ENCODE measurements at regions not wholly inside any gene's neighbourhood (a gene's known extent, or its start where the extent isn't known, plus 50 kb on each side); places are given as distances from the start of the nearest gene placed in this dataset.

DNA sequence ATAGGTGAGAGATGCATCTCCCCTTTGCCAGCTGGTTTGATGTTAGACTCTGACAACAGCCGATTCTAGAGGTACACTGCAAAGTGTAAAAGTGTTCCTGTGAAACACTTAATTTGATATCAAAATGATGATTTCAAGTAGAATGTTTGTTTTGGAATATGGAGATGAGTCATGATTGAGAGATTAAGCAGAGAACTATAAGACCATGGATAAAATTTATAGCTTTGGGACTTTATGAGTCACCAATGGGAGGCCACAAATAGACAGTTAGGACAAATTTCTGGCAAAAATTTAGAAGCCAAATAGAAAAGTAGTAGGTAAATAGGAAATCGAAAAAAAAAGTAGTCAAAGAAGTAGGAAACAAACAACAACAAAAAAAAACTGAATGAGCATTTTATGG lies 672.5 kb downstream of the NSUN3 start:
- no peak overlapping the region for H3K4me3 ChIP-seq
- H3K4me1 ChIP-seq (replicated peaks in 1 of 2), result no peaks in the 10 kb centered on the region
- TF ChIP-seq POLR2A (IDR thresholded peaks at IDR 0.05), result no peak
- TF ChIP-seq, protein P1, sequence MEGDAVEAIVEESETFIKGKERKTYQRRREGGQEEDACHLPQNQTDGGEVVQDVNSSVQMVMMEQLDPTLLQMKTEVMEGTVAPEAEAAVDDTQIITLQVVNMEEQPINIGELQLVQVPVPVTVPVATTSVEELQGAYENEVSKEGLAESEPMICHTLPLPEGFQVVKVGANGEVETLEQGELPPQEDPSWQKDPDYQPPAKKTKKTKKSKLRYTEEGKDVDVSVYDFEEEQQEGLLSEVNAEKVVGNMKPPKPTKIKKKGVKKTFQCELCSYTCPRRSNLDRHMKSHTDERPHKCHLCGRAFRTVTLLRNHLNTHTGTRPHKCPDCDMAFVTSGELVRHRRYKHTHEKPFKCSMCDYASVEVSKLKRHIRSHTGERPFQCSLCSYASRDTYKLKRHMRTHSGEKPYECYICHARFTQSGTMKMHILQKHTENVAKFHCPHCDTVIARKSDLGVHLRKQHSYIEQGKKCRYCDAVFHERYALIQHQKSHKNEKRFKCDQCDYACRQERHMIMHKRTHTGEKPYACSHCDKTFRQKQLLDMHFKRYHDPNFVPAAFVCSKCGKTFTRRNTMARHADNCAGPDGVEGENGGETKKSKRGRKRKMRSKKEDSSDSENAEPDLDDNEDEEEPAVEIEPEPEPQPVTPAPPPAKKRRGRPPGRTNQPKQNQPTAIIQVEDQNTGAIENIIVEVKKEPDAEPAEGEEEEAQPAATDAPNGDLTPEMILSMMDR (IDR thresholded peaks at IDR 0.05), result no peak
- H3K27ac ChIP-seq, result no peak overlapping the region
- no peaks in the 10 kb centered on the region for H3K27me3 ChIP-seq
- intact Hi-C loops (cut with DNase I), result no loop called here
- no peaks in the 10 kb centered on the region for H3K9me3 ChIP-seq (replicated peaks in 1 of 3)
- 34 to 48% (median 43%) methylated on average over 2 of the region's 2 CpGs for WGBS, 4 donors
- H3K36me3 ChIP-seq (replicated peaks in 1 of 2), result no peaks in the 10 kb centered on the region
- no peak for DNase-seq

DNA sequence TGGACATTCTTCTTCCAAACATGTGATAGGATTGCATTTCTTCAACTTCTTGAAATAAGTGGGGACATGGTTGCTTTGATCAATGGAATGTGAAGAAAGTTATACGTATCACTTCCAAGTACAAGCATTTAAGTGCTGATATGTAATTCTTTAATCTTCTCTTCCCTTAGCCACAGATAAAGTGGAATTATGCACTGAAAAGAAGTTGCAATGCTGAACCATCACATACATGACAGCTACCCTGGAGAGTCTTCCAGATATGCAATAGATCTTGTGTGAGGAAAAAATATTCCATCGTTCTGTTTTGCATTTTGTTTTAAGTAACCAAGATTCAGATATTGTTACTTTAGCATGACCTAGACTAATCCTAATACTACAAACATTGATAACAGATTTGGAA lies 674.3 kb downstream of the NSUN3 start:
- Histone ChIP-seq H3K4me3 (no peak overlapping the region), H3K9me3 (replicated peaks in 1 of 3) (no peaks in the 10 kb centered on the region), H3K27me3 (no peaks in the 10 kb centered on the region), H3K4me1 (replicated peaks in 1 of 2) (no peaks in the 10 kb centered on the region), H3K36me3 (replicated peaks in 1 of 2) (no peaks in the 10 kb centered on the region), H3K27ac (no peak overlapping the region)
- 71 to 87% (median 82%) methylated on average over 2 of the region's 2 CpGs for WGBS, 4 donors
- DNase-seq, result no peak
- no peak for TF ChIP-seq POLR2A (IDR thresholded peaks at IDR 0.05)
- TF ChIP-seq, protein P1 (IDR thresholded peaks at IDR 0.05), result no peak
- intact Hi-C loops (cut with DNase I), result no loop called here

DNA sequence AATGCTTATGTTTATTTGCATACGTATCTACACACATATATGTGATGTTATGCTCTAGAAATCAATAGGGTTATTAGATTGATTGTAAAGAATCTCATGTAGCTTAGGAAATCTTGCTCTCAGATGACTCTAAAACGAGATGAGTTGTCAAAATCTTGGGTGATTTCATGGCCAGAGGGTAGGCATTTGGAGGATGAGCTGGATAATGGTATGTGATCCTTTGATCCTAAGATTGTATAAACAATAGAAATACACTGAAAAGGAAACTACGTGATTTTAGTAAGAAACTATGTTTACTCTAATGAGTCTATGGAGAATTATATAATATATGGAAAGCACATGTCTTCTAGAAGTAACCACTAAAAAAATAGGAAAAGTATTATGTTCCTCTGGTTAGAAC lies 676.6 kb downstream of the NSUN3 start:
- TF ChIP-seq, protein P1 (IDR thresholded peaks at IDR 0.05), result no peak
- TF ChIP-seq POLR2A (IDR thresholded peaks at IDR 0.05), result no peak
- intact Hi-C loops (cut with DNase I), result no loop called here

DNA sequence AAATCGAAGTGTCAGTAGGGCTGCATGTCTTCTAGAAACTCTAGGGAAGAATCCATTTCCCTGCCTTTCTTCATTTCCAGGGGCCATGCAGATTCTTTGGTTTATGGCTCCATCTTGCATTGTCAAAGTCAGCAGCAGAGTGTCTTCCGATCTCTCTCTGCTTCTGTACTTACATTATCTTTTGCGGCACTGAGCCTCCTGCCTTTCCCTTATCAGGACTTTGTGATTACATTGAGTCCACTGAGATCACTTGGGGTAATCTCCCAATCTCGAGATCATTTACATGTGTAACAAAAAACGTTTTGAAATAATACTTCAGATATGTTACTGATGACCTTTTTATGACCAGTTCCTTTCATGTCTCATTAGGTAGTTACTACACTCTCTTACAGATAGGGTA lies 695.9 kb downstream of the NSUN3 start:
- WGBS, 4 donors, result 59 to 62% (median 61%) methylated on average over 5 of the region's 5 CpGs
- intact Hi-C loops (cut with DNase I), result no loop called here
- Histone ChIP-seq H3K27ac (no peak overlapping the region), H3K4me1 (replicated peaks in 1 of 2) (no peaks in the 10 kb centered on the region), H3K36me3 (replicated peaks in 1 of 2) (no peaks in the 10 kb centered on the region), H3K27me3 (no peaks in the 10 kb centered on the region), H3K4me3 (no peak overlapping the region), H3K9me3 (replicated peaks in 1 of 3) (no peaks in the 10 kb centered on the region)
- DNase-seq, result no peak
- TF ChIP-seq POLR2A (IDR thresholded peaks at IDR 0.05), result no peak
- TF ChIP-seq, protein P1 (IDR thresholded peaks at IDR 0.05), result no peak

More for the DNA sequence above, 676.6 kb downstream of the NSUN3 start:
- Histone ChIP-seq H3K27me3 (no peaks in the 10 kb centered on the region), H3K9me3 (replicated peaks in 1 of 3) (no peaks in the 10 kb centered on the region), H3K4me1 (replicated peaks in 1 of 2) (no peaks in the 10 kb centered on the region), H3K27ac (no peak overlapping the region), H3K36me3 (replicated peaks in 1 of 2) (no peaks in the 10 kb centered on the region), H3K4me3 (no peak overlapping the region)
- 59 to 64% (median 63%) methylated on average over 3 of the region's 3 CpGs for WGBS, 4 donors
- DNase-seq, result no peak
